ENCODE measurements at regions not wholly inside any gene's neighbourhood (a gene's known extent, or its start where the extent isn't known, plus 50 kb on each side); places are given as distances from the start of the nearest gene placed in this dataset.

GRCh38 chr3:168233001-168233400 lies 137.3 kb upstream of the GOLIM4 start:
- DNase-seq (ENCODE audit: extremely low read depth, insufficient read length): no peak
- TF ChIP-seq, protein P1, sequence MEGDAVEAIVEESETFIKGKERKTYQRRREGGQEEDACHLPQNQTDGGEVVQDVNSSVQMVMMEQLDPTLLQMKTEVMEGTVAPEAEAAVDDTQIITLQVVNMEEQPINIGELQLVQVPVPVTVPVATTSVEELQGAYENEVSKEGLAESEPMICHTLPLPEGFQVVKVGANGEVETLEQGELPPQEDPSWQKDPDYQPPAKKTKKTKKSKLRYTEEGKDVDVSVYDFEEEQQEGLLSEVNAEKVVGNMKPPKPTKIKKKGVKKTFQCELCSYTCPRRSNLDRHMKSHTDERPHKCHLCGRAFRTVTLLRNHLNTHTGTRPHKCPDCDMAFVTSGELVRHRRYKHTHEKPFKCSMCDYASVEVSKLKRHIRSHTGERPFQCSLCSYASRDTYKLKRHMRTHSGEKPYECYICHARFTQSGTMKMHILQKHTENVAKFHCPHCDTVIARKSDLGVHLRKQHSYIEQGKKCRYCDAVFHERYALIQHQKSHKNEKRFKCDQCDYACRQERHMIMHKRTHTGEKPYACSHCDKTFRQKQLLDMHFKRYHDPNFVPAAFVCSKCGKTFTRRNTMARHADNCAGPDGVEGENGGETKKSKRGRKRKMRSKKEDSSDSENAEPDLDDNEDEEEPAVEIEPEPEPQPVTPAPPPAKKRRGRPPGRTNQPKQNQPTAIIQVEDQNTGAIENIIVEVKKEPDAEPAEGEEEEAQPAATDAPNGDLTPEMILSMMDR (IDR thresholded peaks at IDR 0.05; ENCODE audit: insufficient read depth, low read length, poor library complexity, severe bottlenecking): no peak
- Histone ChIP-seq H3K36me3 (ENCODE audit: control insufficient read depth, insufficient read depth, low read length) (no peaks in the 10 kb centered on the region), H3K27me3 (replicated peaks; ENCODE audit: control insufficient read depth, insufficient read depth, low read length) (no peaks in the 10 kb centered on the region), H3K4me3 (replicated peaks; ENCODE audit: low read depth, low read length) (no peak overlapping the region)

GRCh38 chr3:168223085-168223484 lies 127.4 kb upstream of the GOLIM4 start:
- no peak overlapping the region for H3K4me3 ChIP-seq (replicated peaks; ENCODE audit: low read depth, low read length)
- no peaks in the 10 kb centered on the region for H3K27me3 ChIP-seq (replicated peaks; ENCODE audit: control insufficient read depth, insufficient read depth, low read length)
- DNase-seq (ENCODE audit: extremely low read depth, insufficient read length): no peak
- TF ChIP-seq, protein P1 (IDR thresholded peaks at IDR 0.05; ENCODE audit: insufficient read depth, low read length, poor library complexity, severe bottlenecking): no peak
- H3K36me3 ChIP-seq (ENCODE audit: control insufficient read depth, insufficient read depth, low read length): no peaks in the 10 kb centered on the region

GRCh38 chr3:168220556-168220955 lies 124.8 kb upstream of the GOLIM4 start:
- H3K27me3 ChIP-seq (replicated peaks; ENCODE audit: control insufficient read depth, insufficient read depth, low read length): no peaks in the 10 kb centered on the region
- no peak for DNase-seq (ENCODE audit: extremely low read depth, insufficient read length)
- H3K4me3 ChIP-seq (replicated peaks; ENCODE audit: low read depth, low read length): no peak overlapping the region
- TF ChIP-seq, protein P1 (IDR thresholded peaks at IDR 0.05; ENCODE audit: insufficient read depth, low read length, poor library complexity, severe bottlenecking): no peak
- H3K36me3 ChIP-seq (ENCODE audit: control insufficient read depth, insufficient read depth, low read length): no peaks in the 10 kb centered on the region

- DNase-seq (ENCODE audit: extremely low read depth, insufficient read length): no peak
- Histone ChIP-seq H3K36me3 (ENCODE audit: control insufficient read depth, insufficient read depth, low read length) (no peaks in the 10 kb centered on the region), H3K4me3 (replicated peaks; ENCODE audit: low read depth, low read length) (no peak overlapping the region), H3K27me3 (replicated peaks; ENCODE audit: control insufficient read depth, insufficient read depth, low read length) (no peaks in the 10 kb centered on the region)
- TF ChIP-seq, protein P1 (IDR thresholded peaks at IDR 0.05; ENCODE audit: insufficient read depth, low read length, poor library complexity, severe bottlenecking): no peak
Observed at GRCh38 chr3:168219530-168219929, 123.8 kb upstream of the GOLIM4 start.

DNA sequence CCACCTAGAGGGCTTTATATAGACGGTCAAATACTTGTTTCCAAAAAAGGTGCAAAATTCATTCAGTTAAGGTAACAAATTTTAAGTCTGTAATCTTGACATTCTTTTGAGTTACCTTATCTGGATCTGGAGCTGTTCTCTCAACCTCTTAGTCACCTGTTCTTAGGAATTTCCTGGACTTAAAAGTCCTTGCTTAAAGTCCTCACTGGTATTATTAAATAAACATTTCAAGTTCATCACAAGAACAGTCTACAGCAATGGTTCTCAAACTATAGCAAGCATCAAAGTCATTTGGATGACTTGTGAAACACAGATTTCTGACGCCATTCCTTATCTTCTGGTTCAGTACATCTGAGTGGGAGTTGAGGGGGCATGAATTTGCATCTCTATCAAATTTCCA lies 122.9 kb upstream of the GOLIM4 start:
- no peaks in the 10 kb centered on the region for H3K36me3 ChIP-seq (ENCODE audit: control insufficient read depth, insufficient read depth, low read length)
- DNase-seq (ENCODE audit: extremely low read depth, insufficient read length): no peak
- H3K27me3 ChIP-seq (replicated peaks; ENCODE audit: control insufficient read depth, insufficient read depth, low read length): no peaks in the 10 kb centered on the region
- no peak overlapping the region for H3K4me3 ChIP-seq (replicated peaks; ENCODE audit: low read depth, low read length)
- TF ChIP-seq, protein P1 (IDR thresholded peaks at IDR 0.05; ENCODE audit: insufficient read depth, low read length, poor library complexity, severe bottlenecking): no peak

- Histone ChIP-seq H3K36me3 (ENCODE audit: control insufficient read depth, insufficient read depth, low read length) (no peaks in the 10 kb centered on the region), H3K27me3 (replicated peaks; ENCODE audit: control insufficient read depth, insufficient read depth, low read length) (no peaks in the 10 kb centered on the region), H3K4me3 (replicated peaks; ENCODE audit: low read depth, low read length) (no peak overlapping the region)
- TF ChIP-seq, protein P1 (IDR thresholded peaks at IDR 0.05; ENCODE audit: insufficient read depth, low read length, poor library complexity, severe bottlenecking): no peak
- DNase-seq (ENCODE audit: extremely low read depth, insufficient read length): no peak
Observed at GRCh38 chr3:168216851-168217250, 121.1 kb upstream of the GOLIM4 start.

Data from GM06990 (cell line).